GM19351 (cell line): ENCODE measurements at regions not wholly inside any gene's neighbourhood (a gene's known extent, or its start where the extent isn't known, plus 50 kb on each side); places are given as distances from the start of the nearest gene placed in this dataset.

ENCODE experiments used
- ATAC-seq: cut with Tn5 transposase; IDR thresholded peaks from one replicate; pipeline ENCODE4 v1.9.1; 2021; ENCODE audit warnings: mild to moderate bottlenecking, moderate library complexity; ENCODE audit not compliant: unreplicated experiment

DNA sequence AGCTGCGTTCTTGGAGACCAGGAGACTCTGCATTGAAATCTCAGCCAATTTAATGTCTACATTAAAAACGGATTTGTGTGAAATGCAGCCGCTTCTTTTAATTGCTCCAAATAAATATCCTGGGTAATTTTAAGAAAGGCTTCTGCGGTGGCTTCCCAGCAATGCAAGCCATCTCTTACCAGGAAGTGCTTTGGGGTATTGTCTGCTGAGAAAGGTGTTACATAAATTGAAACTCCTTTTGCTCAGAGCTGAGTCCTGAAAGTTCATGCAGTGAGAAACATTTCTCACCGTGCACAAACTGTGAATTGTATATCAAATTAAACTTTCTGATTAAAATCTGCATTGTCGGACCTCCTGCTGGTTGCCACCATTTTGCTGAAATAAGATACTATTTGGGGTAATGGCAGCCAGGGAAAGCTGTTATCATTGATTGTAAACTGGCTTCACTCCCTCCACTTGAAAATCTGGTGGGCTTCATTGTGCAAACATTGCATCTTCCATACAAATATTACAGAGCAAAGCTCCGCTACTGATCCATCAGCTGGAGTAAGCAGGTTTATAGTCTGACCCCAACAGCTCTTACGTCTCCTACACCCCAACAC is 59.5 kb downstream of the ZIC5 start:
- no peak for ATAC-seq

DNA sequence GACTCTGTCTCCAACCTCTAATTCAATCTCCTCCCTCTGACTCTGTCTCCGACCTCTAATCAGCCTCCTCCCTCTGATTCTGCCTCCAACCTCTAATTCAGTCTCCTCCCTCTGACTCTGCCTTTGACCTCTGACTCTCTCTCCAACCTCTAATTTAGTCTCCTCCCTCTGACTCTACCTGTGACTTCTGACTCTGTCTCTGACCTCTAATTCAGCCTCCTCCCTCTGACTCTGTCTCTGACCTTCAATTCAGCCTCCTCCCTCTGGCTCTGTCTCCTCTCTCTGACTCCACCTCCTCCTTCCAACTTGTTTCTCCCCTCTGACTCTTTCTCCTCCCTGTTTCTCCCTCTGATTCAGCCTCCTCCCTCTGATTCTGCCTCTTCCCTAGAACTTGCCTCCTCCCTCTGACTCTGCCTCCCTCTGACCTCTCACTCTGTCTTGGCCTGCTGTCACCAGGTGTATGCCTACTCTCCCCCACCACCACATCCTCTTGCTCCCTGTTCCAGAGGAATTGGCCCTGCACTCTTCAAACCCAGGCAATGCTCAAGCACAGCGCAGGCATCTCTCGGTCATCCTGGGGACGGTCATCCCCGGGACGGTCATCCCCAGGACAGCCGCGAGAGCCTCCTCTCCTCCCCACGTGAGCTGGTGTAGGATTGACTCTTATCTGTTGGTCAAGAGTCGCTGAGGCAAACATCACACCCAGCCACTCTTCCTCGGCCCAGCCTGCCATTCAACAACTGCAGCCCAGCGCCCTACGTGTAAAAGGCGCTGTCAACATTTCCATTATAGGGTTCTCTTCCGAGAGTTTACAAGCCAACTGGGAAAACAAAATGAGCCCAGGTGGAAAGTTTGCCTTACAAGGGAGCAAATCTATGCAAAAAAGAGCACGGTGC is 60.2 kb downstream of the ZIC5 start:
- no peak for ATAC-seq

DNA sequence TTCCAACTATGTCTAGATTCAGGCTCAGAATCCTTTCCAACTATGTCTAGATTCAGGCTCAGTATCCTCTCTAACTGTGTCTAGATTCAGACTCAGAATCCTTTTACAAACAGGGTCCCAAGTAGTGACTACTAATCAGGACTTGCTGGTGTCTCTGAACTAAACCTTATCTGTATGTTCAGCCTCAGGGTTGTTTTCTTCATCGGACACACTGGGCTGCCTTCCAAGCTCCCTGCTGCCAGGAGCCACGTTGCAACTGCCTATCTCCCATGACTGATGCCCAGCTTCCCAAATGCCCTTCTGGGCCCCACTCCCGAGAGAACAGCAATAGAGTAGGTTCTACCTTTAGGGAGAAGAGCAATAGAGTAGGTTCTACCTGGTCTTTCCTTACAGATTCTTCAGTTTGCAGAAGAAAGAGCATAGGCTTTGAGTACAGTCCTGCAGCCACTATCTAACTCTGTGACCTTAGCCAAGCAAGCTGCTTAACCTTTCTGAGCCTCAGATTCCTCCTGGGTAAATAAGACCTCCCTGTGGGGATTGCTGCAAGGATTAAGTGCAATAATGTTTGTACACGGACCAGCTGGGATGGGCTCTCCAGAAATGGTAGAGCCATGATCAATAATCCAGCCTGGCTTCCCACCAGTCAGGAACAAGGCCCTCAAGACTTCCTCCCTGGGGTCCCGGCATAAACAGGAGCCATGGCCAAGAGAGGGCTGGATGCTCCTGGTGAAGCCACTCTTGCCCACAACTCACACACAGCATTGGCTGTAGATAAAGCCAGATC is 61.5 kb downstream of the ZIC5 start:
- no peak for ATAC-seq

DNA sequence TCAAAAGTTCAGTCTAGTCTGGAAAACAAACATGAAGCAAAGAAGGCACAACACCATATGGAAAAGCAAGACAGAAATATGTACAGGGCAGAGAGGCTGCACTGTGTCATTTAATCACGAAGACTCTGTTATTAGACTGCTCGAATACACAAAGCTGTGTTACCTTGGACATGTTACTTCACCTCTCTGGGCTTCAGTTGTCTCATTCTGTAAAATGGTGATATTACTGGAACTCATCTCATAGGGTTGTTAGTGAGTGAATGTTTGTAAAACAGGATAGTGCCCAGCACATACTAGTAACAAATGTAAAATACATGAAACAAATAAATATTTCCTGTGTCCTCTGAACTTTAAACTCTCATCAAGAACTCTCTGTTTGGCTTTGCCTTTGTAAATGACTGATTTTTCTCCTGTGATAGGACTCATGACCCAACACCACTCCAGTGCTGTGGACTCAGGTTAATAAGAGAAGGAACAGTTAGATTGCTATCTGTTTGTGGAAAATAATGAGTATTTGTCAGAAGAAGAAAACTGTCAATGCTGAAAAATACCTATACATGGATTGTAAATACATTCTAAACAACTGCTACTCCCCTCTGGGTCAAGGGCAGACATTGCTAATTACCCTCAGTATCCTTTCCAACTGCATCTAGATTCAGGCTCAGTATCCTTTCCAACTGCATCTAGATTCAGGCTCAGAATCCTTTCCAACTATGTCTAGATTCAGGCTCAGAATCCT is 62.3 kb downstream of the ZIC5 start:
- ATAC-seq: no peak

DNA sequence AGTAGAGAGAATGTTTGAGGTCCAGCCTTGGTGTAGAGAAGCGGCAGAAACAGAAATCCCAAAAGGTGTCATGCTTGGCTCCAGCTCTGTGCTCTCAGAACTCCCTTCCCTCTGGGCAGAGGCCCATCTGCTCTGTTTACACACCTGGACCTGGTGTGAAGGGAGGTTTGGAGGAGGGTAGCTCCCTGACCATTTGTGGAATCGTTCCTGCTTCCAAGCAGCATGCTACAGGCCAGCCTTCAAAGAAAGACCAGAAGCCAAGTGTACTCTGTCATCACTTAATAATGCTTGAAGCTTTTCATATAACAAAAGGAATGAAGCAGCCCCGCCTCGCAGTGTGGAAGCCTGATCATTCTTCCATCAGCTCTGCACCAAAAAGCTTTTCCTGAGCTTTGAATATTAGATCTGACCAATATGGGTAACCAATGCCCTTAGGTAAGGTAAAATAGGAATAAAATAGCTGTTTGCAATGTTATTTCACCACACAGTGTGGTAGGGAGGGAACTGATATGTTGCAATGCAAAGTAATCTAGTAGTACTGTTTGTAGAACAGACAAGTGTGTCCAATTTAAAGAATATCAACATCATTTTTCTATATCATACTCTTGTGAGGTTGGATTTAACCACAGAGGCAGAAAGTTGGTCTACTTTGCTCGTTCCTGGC is 63.3 kb downstream of the ZIC5 start:
- ATAC-seq: no peak

DNA sequence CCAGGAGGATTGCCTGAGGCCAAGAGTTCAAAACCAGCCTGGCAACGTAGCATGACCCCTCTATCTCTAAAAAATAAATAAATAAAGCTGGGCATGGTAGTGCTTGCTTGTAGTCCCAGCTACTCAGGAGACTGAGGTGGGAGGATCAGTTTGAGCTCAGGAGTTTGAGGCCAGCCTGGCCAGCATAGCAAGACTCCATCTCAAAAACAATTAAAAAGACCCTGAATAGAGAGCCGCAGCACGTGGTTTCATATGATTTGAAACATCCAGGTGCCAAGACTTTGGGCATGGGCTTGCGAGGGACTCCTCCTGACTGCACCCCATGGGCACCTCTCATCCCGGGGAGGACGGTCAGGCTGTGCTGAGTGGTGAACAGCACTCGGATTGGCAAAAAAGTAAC is 63.9 kb downstream of the ZIC5 start:
- ATAC-seq: no peak

DNA sequence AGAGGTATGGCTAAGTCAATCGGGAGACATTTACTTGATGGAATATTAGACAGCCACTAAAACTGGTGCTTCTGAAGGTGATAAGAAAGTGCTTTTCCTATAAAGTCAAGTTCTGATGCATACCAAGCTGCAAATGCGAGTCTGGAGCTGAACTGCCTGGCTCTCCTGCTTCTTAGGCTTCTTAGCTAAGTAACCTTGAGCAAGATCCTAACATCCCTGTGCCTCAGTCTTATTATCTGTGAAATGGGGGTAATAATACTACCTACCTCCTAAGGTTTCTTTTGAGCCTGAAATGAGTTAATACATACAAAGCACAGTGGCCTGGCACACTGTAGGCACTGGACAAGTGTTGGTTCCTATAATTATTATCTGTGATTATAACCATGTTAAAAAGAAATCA is 64.5 kb downstream of the ZIC5 start:
- no peak for ATAC-seq

DNA sequence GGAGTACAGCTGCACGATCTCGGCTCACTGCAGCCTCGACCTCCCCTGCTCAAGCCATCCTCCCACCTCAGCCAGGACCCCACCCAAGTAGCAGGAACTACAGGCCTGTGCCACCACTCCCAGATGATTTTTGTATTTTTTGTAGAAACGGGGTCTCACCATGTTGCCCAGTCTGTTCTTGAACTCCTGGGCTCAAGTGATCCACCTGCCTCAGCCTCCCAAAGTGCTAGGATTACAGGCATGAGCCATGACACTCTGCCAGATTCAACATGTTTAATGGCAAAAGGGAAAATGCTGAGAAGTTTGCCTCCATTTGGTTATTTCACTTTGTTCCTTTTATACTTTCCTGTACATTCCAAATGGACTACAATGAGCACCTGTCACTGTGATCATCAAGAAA is 65.8 kb downstream of the ZIC5 start:
- ATAC-seq: no peak

DNA sequence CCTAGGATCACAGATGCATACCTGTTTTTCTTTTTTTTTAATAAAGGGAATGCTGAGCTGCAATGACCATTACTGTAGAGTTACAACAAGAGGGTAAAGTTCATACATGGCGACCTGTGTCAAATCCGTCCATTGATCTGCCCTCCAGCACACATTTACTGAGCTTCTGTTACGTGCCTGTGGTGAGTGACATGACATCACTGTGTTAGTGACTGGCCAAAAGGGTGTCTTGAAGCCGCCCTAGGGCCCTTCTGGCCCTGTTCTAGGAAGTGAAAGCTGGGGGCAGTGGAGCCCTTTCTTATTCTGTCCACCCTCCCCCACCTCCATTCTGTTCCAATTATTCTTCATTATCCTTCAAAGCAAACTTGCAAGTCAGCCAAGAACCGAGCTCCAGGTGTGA is 66.3 kb downstream of the ZIC5 start:
- ATAC-seq: peak; percentile 63

DNA sequence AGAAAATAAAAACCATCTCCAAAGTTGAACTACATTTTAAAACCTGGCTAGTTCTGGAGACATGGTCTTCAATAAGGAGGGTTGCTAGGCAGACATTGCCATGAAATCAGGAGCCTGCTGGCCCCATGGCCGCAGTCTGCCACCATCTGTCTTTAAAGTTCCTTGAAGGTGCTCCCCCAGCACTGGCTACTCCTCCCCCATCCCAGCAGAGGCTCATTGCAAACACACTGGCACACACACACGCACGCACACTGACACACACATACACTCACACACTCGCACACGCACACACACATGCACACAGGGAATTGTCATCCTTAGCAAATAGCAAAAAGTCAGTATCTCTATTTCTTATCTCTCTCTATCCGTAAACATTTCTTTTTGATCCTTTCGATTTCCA is 68.4 kb downstream of the ZIC5 start:
- no peak for ATAC-seq

DNA sequence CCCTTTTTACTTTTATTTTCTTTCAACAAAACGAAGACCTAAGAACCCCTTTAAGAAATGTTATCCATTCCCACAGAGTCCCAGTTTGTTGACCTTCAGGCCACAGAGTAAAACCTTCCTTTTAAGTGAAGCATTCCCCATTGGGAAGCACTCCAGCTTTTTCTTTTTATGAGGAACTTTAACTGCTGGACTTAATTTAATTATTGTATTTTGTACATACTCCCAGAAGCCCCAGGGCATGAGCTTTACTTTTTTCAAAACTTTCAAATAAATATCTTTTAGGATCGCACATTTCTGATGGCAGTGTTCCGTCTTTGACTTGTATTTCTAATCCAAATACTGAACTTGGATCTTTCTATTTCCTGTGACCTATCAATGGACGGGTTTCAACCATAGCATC is 68.9 kb downstream of the ZIC5 start:
- no peak for ATAC-seq

DNA sequence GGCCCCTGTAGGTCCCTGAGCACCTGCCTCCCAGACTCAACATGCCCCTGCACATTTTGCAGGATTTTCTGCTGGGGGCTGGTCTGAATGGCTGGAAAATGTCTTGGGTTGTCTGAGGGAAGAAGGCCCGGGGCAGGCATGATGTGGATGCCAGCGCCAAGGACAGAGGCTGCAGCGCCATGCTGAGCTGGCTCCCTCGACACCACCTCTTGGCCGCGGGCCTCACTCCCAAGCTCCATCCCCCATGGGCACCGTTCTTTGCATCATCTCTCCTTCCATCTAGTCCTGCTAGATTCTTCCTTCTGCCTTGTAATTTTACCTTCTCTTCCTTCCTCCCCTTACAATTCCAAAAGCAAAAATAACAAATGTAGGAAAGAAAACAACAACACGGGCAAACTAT is 70.6 kb downstream of the ZIC5 start:
- ATAC-seq: no peak

DNA sequence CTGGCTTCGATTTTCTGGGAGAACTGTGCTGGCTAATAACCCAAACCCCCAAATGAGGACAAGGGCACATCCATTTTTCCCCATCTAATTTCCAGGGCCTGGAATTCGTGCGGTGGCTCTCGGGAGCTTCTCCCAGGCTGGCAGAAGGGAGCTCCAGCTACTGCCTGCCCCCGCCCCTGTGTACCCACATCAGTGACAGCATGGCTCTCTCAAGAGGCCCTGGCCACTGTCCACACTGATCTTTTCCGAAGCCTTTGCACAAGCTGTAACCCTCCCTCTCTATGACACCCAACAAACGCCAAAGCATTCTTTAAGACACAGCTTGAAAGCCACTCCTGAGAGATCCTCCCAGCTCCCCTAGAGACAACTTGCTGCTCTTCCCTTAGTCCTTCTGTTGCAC is 73.1 kb downstream of the ZIC5 start:
- ATAC-seq: no peak

DNA sequence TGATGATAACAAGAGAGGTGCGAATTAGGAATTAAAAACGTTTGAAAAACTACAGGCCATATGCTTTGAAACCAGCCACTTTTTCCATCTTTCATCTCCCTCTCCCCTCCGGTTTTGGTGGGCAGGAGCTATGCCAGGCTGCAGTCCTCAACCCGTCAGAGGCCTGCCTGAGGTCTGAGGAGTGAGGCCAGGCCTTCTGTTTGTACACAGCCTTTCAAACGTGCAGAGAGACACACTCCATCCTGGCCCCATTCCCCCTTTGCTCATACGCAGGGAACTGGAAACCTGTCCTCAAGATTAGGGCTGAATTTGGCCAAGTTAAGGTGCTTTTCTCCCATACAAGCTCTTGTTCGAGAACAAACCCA is 74.5 kb downstream of the ZIC5 start:
- no peak for ATAC-seq

DNA sequence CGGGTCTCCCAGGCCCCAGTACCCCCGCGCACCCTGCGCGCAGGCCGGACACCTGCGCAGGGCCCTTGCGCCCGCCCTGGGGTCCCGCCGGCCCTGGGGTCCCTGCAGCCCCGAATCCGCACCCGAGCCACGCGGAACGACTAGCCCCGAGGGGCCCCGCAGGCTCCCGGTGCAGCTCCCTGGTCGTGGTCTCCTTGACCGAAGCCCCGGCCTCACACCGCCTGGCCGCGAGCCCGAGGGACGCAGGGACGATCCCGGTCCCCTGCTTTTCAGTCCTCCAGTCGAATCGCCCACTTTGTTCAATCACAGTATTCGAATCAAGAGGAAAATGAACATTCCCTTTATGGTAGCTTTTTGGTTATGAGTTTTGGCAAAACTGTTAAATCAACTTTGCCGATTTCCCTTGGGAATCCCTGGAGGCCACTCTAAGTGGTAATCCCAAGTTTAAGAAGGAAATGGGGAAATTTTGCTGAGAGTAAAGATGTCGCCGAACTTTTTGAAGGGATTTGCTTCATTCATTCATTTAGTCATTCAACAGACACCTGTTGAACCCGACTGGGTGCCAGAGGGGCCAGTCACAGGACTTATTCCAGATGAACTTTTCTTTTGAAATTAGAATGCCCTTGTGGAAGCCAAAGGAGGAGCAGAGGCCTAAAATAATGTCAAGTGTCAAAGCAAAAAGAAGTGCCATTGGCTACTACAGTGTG is 75.0 kb downstream of the ZIC5 start:
- no peak for ATAC-seq

DNA sequence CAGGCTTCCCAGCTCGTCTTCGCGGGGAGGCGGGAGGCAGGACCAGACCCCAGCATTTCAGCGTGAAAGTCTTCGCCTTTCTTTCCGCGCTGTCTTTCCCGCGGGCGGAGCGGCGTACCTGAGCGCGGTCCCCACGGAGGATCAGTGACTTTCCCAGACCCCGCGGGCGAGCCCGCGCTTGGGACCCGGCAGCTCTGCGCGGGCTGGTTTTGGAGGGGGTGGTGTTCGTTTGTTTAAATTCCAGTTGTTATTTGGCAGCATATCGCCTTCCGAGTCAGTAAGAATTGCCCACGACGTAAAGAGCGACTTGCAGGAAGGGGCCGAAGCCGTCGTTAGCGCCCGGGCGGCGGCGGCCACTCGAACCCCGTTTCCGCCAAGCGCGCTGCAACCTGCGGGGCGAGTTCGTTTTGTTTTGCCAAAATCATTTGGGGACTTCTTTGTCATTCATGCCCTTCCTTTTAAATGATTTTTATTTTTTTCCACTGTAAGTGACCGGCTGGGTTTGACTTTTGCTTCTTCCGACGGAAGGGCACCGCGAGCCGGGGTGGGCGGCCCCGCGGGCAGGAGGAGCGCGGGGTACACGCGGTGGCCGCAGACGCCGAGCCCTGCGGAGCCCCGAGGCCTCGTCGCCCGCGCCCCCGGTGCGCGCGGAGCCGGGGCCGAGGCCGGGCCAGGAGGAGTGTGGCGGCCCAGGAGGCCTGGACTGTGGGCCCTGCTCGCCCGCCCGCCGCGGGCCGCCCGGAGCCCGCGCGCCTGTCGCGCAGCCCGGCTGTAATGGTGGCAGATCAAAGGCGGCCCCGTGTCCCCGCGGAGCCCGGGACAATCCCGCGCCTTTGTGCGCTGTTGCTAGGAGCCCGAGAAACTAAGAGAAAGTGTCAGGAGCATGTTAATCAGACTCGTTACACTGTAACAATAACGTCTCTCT is 75.9 kb downstream of the ZIC5 start:
- no peak for ATAC-seq

DNA sequence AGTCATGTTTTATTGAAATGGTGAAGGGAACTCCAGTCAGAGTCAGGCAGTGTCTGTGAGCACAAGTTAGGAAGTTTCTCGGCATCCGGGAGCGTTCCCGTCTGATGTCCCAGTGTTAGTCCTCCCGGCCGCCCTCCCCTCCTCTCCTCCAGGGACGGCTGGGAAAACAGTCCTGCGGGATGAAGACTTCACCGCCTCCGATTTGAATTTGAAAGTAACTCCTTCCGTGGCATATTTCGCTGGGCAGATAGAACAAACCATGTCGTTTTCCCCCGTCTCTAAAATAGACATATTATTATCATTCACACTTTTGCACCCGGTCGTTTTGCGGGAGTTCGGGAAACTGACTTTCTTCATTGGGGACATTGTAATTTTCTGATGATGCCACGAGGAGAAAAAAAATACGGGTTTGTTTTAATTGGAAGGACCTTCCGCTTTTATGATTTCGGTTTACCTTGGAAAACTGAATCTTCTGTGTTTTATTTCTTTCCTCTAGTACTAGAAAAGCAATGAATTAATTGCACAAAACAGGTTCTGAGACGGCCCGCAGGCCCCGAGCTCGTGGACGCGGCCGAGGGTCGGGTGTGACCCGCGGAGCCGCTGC is 76.6 kb downstream of the ZIC5 start:
- ATAC-seq: no peak

DNA sequence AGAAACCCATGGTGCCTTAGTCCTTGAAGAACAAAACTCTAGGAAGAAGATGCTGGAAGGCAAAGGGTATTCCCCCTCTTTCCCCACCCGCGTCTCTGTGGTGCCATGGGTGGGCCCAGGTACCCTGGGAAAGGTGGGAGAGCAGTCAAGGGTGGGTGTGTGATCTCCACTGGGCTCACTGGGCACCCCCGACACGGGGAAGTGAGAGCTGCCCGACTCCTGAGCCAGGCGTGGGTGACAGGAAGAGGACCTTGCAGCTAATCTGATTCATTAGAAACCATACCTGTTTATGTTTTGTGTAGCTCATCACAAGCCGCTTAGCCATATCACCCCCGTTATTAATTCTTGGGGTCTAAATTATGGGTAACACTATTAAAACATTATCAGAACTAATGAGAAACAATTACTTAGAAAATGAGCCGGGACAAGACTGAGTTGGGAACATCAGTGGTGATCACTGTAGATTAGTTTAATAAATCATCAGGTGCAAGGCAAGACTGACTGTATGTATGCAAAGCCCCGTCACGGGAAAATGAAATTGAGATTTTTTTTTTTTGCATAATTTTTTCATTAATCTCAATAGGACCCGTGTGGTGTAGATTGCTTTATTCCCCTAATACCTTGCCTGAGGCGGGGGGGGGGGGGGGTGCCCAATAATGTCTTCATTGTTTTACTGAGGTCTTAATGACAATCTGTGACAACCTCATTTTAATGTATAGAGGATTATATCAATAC is 77.3 kb downstream of the ZIC5 start:
- no peak for ATAC-seq
